ENCODE measurements at regions not wholly inside any gene's neighbourhood (a gene's known extent, or its start where the extent isn't known, plus 50 kb on each side); places are given as distances from the start of the nearest gene placed in this dataset.
A peak's percentile ranks its signal among the peaks of the same experiment; 100 is the strongest.

DNA sequence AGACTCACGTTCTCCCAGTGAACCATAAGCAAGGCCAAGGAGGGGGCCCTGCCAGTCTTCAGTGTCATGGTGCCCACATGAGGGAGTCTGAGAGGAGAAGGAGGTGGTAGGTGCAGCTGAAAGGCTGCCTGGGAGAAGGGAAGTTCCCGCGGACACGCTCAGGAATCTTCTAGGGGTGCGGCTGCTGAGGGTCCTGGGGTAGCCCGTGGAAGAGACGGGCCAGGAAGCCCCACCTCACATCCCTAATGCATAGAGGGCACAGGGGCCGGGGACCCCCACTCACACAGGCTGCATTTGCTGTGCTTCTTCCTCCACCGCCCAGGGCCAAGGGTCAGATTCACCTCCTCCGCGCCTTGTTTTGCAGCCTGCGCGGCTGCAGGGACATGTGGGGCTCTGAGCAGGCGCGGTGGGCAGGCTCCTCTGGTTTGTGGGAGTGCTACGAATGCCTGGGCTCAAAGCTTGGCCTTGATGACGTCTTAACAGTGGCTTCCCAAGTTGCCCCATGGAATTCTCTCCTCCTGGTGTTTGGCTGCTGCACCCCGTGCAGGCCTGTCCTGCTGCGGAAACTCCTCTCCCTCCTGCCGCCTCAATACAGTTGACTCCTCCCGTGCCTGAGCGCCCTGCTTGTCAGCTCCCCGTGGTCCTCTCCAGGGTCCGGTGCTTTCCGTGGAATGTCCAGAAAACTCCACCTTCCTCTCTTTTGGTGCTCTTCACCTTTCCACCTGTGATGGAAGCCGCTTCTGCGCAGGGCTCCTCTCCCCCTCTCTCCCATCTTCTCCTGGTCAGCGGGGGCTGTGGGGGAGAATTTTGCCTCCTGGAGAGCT lies 95.7 kb downstream of the VAPA start:
- DNase-seq, result no peak

DNA sequence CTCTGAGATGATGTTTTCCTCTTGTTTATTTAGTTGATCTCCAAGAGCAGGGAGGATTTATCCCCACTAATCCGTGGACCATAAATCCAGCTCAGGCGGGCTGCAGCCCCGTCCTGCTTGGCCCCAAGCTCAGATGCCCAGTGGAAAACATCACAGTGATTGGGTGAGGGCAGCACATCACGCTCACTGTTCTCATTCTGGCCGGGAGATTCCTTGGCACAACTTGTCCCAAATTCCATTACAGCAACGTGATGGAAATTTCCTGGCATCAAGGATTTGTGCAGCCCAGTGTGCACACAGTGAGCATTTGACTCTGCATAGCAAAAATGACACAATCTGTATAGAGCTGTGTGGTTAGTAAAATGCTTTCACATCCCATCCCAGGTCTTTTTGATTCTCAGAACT lies 96.8 kb downstream of the VAPA start:
- DNase-seq, result no peak

DNA sequence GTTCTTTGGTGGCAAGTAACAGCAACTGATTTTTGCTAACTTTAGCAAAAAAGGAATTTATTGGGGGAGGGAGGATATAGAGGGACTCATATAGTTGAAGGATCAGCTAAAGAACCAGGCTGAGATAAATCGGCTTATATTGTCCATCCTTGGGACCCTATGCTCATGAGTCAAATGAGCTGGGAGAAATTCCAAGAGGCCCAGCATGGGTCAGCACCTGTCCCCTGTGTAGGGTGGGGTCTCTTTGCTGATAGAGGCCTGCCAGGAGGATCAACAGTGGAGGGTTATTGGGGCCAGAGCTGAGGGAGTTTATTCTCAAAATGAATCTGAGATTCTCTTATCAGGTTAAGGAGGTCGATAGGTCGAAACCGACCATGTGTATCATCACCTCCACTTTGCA lies 97.2 kb downstream of the VAPA start:
- DNase-seq, result no peak

DNA sequence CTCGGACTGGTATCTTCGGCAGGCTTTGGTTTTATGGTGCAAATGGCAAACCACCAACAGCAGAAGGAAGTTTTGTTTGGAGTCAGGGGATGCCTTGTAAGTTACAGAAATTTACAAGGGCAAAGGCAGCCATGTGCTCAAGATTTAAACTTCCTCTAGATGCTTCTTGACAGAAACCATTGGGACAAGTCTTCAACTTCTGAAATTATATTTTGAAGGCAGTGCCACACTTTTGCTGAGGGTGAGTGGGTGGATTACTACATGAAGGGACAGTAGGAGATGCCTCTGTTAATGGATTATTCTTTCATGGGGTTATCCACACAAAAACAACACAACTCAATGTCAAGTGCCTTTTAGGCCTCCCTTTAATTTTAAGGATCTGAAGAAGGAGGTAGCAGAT lies 97.9 kb downstream of the VAPA start:
- DNase-seq, result no peak

DNA sequence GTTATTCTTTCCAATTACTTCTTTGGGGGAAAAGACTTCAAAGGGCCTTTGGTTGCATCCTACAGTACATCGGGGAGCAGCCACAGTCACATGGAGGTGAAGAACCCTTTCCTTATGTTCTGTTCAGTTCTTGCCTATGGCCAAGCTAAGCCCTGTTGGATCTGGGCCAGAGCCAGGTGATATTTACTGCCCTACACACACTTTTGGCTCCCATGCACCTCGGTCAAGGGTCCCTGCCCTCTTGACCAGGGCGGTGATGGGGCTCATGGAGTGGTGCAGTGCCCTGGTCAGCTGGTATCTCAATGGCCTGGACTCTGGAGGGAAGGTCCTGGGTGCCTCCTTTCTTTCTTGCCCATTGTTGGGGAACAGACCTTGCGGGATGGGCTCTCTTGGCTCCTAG lies 98.7 kb downstream of the VAPA start:
- DNase-seq, result no peak

DNA sequence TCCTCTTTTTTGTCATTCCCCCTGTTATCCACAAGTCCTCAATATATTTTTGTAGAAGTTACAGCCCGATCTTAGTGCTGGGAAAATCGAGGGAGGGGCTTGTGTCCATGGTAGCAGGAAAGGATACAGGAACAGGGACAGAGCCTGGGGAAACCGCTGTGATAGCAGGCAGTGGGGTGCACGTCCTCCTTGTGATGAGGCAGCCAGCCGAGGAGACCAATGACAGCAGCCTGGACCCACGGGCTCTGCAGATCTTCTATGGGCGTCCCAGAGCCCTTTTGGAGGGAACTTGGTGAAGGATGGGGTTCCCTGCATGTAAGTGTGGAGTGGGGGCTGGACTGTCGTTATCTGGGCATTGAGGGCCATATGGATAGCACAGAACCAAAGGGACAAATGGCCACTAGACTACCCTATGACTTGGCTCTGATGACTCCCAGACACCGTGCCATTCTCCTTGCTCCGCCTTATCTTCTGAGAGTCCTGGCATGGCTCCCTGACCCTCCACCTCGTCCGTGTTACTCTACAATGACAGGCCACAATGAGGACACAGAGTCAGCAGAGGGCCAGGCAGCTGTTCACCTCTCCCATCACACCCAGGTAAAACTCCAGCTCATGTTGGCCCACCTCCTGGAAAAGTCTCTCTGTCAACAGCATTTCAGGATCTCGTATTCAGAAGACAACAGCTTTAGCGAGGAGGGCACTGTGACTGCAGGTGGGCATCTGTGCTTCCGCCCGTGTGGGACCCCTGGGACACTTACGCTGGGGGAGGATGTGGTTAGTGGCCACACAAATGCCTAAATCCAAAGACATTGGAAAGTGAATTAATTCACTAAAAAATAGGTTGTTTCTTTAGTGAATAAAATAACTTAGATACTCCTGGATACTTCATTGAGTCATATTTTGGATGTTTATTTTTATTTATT lies 100.1 kb downstream of the VAPA start:
- DNase-seq, result no peak

DNA sequence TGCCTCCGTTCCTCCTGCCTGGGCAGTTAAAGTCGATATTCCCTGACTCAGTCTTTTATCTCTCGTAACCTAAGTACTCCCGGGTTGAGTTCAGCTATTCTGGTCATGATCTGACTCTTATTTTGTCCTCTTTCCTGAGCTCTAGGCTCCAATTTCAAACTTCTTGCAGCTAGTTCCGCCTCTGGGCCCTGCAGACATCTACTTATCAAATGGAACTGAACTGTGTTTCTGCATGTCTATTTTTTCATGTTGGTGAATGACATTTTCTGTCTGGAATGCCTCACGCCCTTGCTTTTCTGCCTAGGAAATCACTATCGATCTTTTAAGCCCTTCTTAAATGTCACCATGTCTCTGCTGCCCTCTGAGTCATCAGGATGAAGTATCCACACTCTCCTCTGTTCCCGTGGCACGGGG lies 101.5 kb downstream of the VAPA start:
- no peak for DNase-seq

DNA sequence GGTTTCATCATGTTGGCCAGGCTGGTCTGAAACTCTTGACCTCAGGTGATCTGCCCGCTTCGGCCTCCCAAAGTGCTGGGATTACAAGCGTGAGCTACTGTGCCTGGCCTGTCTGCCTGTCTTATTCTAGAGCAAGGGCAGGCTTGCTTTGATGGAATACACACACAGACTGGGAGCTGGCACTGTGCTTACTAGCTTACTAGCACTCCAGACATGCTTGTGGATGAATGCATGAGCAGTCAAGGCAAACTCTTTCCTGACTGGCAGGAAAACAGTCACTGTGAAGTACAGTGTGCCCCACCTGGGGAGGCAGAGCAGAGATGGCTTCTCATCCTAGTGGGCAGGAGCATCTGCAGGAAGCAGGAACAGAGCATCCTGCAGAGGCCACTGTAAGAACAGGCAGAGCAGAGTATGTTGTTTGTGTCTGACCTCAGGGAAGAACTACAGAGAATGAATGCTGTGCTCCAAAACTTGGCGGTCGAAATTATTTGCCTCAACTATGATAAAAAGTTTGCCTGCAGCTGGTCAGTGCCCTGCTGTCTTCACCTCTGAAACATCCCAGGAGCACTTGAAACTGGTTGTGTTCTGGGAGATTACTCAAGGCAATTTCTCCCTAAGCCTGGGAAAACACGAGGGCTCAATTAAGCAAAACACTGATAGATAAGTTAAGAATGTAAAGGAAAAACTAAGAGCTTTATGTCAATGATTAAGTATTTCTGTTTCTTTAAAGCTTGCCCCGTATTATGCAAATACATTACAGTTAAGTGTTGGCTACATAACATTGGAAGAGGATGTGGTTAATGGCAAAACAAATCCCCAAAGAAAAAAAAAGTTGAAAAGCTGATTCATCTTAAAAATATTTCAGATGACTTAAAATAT lies 102.4 kb downstream of the VAPA start:
- DNase-seq, result no peak

DNA sequence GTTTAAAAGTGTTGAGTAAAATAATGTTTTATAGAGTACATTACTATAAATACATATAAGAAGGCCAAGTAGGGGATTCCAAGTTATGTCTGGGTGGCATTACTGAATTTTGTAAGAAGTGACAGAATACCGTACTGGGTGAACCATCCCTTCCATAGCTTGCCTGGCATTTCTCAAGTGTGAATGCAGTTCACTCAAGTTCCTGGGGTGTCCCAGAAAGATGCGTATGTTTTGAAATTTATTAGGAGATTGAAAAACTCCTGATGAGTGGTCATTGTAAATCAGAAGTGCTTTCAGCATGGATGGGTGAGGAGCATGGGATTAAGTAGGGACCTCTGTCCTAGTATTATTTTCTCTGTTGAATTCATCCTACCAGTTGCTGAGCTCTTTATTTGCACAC lies 103.2 kb downstream of the VAPA start:
- DNase-seq, result no peak

DNA sequence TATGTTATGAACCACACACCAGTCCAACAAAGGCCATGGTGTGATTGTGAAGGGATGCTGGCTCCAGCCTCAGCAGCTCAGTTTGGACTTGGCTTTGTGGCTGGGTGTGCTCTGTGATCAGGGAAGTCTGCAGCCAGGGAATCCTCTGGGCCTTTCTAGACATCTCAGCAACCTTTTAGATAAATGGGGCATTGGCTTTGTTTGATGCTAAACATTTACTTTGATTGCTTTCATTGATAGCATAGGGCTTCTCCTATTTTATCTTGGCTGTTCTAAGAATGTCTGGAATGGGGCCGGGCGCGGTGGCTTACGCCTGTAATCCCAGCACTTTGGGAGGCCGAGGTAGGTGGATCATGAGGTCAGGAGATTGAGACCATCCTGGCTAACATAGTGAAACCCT lies 104.5 kb downstream of the VAPA start:
- DNase-seq, result no peak

DNA sequence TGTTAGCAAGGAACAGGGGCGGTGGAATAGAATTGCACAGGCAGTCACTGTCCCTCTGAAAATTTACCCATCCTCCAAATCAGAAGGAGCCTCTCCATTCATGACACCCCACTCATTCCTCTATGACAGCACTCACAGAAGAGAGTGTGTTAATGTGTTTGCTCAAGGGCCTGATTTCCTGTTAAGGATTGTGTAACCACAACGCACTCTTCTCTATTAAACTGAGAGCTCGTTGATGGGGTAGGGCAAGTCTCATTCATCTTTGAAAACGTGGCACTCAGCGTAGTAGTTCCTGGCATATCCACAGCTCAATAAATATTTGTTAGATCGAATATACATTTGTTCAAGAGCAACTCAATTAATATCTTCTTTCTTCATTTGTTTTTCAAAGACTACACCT lies 106.4 kb downstream of the VAPA start:
- peak; percentile 52 for DNase-seq

DNA sequence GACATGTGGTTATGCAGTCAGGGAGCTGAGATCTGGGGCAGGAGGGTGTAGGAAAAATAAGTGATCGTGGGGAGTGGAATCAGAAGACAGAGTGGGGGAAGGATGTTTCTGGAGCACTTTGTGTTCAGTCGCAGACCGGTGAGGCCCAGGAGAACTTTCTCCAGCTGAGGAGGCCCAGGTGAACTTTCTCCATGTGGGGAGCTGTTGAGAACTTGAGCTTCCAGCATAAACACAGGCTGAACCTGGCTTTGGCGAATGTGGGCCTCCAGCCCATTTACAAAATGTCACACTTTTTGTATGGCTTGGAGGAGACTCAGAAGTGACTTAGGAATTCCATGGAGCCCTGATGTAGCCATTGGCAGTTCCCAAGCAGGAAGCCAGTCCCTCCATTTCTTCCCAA lies 108.5 kb downstream of the VAPA start:
- DNase-seq, result no peak

DNA sequence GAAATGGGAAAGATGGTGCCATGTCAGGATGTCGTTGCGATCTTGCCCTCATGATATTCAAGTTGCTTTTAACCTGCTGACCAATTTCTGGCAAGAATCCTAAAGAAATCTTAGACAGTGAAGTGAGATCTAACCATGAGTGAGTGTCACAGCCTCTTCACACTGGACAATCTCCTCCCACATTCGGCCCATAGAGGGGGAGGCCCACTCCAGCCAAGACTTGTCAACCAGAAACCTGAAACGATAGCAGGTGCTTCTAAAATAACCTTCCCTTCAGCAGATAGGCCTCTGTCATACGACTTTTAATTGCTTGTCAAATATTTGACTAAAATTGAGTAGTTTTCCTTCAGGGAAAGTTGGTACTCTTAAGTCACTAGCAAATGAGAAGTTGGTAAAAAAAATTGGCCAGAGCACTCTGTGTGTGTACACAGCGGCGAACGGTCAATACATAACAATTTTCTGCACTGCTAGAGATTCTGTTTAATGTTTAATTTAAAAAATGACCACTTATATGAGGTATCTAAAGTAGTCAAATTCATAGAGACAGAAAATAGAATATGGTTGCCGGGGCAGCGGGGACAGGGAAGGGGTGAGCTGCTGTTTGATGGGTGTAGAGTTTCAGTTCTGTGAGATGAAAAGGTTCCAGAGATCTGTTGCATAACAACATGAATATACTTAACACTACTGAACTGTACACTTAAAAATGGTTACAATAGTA lies 110.2 kb downstream of the VAPA start:
- peak; percentile 34 for DNase-seq

DNA sequence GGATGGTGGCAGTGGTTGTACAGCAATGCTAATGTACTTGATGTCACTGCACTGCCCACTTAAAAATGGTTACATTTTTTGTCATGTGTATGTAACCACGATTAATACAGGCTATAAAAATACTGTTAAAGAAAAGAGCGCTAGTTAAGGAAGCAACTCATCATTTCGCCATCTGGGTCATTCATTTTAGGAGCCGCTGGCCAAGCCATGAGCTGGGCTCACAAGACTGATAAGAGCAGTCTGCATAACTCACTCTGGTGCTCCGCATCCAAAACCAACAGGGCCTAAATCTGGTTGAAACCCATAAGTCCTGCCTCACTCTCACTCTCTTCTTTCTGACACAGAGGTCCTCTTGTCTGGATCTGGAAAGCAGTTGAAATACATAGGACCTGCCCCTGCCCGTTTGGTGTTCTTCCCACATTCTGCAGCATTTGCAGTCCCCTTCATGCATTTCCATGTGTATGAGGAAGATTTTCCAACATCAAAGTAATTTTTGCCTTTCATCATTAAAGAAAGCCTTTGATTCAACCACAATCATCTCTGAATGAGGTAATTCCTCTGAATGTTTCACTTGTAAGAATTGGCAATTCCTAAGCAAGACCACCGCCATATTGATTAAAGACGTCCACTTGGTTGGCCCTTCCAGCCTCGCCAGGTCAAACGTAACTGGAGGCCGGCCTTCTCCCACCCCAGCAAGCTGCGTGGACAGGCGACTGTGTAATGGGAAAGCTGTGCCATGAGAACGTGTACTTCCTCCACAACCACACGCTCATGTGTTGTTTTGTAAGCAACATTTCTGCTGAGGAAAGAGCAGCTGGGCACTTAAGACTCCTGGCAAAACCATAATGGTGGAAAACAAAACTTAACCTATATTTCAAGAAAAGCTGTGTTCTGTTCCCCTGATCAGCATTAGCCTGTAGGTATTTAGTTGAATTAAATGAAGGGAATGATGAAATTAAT lies 112.2 kb downstream of the VAPA start:
- no peak for DNase-seq

DNA sequence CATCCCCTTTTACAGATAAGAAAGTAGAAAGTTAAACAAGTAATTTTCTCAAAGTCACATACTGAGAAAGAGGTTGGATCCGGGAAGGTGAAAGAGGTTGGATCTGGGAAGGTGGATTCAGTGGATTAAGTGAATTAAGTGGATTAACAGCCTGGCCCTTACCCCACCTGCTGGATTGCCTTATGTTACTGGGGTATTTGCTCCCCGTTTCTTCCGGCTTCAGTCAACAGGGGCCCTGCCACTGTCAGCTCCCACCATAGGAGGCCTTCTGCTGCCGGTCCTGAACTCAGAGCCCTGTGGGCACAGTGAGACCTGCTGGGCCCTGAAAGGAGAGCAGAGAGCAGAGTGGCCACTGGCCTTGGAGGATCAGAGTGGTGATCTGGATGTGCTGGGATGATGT lies 113.2 kb downstream of the VAPA start:
- DNase-seq, result no peak

DNA sequence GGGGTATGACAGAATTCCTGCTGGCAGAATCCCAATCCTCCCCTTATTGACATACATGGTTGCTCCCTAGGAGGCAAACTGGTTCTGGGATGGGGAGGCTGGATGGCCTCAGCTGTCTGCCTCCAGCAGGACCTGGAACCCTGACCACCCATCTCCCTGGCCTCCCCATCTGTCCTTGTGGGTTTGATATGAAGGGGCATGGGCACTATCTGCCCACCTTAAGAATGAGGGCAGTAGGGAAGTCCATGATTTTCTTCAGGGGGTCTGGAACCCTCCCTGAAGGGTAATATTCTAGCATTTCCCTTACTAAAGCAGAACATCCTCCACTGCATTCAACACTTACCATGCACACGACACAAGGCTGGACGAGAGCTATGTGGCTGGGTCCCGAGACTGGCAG lies 113.6 kb downstream of the VAPA start:
- DNase-seq, result no peak

DNA sequence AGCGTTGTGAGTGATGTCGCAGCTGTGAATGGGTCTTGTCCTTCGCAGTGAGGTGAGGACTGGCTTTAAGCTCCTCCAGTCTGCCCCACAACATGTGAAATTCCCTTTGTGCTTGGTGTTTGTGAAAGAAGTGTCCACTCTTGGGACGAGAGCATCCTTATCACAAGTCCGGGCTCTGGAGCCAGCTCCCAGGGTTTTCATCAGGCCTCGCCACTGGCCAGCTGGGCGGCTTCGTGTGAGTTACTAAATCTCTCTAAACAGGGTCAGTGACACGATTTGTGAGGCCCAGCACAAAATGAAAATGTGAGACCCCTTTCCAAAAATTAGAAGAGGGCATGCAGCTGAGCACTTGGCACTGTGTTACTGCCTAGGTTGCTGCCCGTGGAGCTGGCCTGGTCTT lies 115.9 kb downstream of the VAPA start:
- no peak for DNase-seq

DNA sequence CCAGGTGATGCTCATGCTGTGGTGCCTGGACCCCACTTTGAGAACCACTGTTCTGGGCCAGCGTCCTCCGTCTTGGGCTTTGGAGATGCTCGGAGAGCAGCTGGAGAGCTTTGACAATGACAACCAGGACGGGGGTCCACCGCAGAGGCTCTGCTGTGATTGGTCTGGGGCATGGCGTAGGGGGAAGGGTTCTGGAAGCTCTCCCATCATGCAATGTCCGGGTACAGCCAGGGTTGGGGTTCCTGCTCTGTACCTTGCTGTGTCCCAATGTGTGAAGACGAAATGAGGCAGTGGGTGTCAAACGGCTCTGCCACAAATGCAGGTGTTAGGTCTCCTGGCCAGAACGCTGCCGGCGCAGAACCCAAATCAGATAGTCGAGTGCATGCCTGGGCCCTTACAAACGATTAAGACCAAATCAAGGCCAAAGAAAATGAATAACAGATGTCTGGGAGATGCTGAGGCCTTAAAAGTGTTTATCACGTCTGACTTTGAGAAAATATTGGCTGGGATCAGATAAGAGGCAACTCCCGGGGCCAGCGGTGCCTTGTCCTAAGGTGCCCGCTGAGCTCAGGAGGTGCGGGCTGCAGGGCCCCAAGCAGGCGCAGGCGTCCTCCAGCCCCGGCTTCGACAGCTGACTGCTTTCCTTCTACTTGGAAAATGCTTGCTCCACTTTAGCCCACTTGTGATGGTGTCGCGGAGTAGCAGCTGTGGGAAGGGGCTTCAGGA lies 117.2 kb downstream of the VAPA start:
- no peak for DNase-seq

DNA sequence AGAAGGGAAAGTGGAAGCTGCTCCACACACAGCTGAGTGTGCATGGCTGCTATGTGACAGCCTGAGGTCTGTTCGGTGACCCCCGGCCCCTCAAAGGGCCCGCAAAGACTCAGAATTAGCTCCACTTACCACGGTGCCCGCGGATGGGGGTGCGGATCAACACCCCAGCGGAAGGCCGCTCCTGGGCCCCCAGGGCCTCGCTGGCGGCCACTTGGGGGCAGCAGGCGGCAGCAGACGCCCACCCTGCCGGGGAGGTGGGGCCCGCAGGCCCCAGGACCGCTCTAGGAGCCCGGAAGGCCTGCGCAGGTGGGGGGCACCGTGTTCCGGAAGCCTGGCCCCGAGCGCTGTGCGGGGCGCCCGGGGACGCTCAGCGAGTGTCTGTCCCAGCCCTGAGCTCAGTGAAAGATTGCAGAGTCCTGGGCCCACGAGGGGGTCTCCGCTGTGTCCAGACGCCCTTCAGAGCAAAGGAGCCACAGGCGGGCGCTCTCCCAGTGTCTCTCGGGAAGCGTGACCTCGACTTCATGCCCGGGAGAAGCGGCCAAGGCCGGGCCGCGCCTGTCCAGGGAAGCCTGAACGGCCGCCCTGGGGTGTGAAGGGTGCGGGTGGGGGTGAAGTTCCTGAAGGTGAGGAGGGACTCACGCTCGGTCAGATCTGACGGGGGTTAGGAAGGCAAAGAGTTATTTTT lies 118.7 kb downstream of the VAPA start:
- no peak for DNase-seq

DNA sequence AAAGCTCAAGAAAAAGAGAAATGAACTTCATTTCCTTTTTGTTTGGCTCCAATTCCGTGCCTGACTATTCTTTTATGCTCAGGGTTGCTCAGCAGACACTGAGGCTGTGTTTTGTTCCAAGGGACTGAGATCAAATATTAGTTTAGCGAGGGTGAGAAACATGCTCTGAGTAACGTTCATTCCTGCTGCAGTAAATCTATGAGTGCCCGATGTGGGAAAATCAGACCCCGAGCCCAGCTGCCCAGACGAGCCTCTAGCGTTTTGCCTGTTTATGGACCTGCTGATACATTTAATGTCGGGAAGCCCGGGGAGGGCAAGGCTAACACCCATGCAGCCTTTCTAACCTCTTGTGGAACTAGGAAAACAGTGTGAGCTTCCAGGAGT lies 119.2 kb downstream of the VAPA start:
- no peak for DNase-seq

Data from NCI-H1105 (cell line).